K562 (cell line): ENCODE measurements at regions not wholly inside any gene's neighbourhood (a gene's known extent, or its start where the extent isn't known, plus 50 kb on each side); places are given as distances from the start of the nearest gene placed in this dataset.

Experiments used
- ATAC-seq: fragments of 200-7000 bp; cut with Tn5 transposase; 3 replicates; pipeline ENCODE4 v1.9.1; 2020; ENCODE audit warnings: moderate library complexity
- BruUV-seq: library from RNA; stranded (reverse); fragments of 400-500 nt; replicated peaks from 2 replicates; lab custom pipeline; 2021; lab: Mats Ljungman, UMichigan
- CTCF ChIA-PET: fragments of 300-600 bp; formaldehyde crosslinking; extraction: SDS; loops from one replicate; lab custom pipeline; 2021; ENCODE audit warnings: low intra/inter-chr PET ratio; lab: Yijun Ruan, JAX
- POLR2A ChIA-PET: fragments of 300-600, 350-650 bp; sonication (Branson Sonifier 250); formaldehyde crosslinking; extraction: SDS; loops from one replicate; lab custom pipeline; 2021; ENCODE audit warnings: antibody characterized with exemption, inconsistent platforms; lab: Yijun Ruan, JAX
- DNase-seq, 4 experiments: peaks; one replicate each; pipeline versions ENCODE4 v3.0.0 to v3.0.0-alpha.2; 2011 to 2018; ENCODE audit warnings: low spot score in 3 of 4, mixed read lengths in 3 of 4; ENCODE audit errors: extremely low read depth in 1 of 4
- FAIRE-seq: peaks from 2 replicates; lab custom pipeline; 2011; peaks lifted over from hg19 to GRCh38; lab: Jason Lieb, UNC
- H2AFZ ChIP-seq: 2 replicates; pipeline ENCODE4 v1.6.0; 2011; ENCODE audit warnings: low read depth, low read length, control low read depth, inconsistent platforms
- H3K27ac ChIP-seq: fragments of 200-600 bp; 3 replicates; pipeline ENCODE4 v1.8.0; 2011; ENCODE audit warnings: low read depth, mild to moderate bottlenecking, control low read depth, inconsistent platforms, low read length, moderate library complexity, mixed read lengths; ENCODE audit errors: extremely low read depth
- H3K27me3 ChIP-seq, 2 experiments: fragments of 300-600 bp in 1 of 2; 2 replicates in 1 of 2; 3 replicates in 1 of 2; pipeline versions ENCODE4 v1.6.0 to v1.8.0; 2011; ENCODE audit warnings: inconsistent platforms in 2 of 2, low read length in 2 of 2, mild to moderate bottlenecking in 1 of 2, mixed read lengths in 1 of 2, moderate library complexity in 1 of 2; ENCODE audit not compliant: control insufficient read depth in 2 of 2, insufficient read depth in 2 of 2
- H3K36me3 ChIP-seq: fragments of 300-600 bp; 3 replicates; pipeline ENCODE4 v1.8.0; 2011; ENCODE audit warnings: mild to moderate bottlenecking, low read length, inconsistent platforms; ENCODE audit not compliant: control insufficient read depth, insufficient read depth
- H3K4me1 ChIP-seq, 2 experiments: fragments of 200-600 bp in 1 of 2; replicated peaks in 1 of 2; 2 replicates in 1 of 2; 3 replicates in 1 of 2; pipeline versions ENCODE4 v1.5.1 to v1.8.0; 2011; ENCODE audit warnings: inconsistent platforms in 2 of 2, low read length in 2 of 2, mild to moderate bottlenecking in 1 of 2, mixed read lengths in 1 of 2, moderate library complexity in 1 of 2; ENCODE audit not compliant: control insufficient read depth in 2 of 2, insufficient read depth in 2 of 2
- H3K4me2 ChIP-seq: 2 replicates; pipeline ENCODE4 v1.6.1; 2011; ENCODE audit warnings: low read length, control low read depth, inconsistent platforms, mixed read lengths; ENCODE audit not compliant: insufficient read depth
- H3K4me3 ChIP-seq: fragments of 200-600 bp; sonication (generic), shearing (Covaris generic); 2 replicates; pipeline ENCODE4 v1.5.1; 2016; ENCODE audit warnings: control low read depth, inconsistent platforms
- H3K79me2 ChIP-seq: fragments of 200-600 bp; 3 replicates; pipeline ENCODE4 v1.8.0; 2011; ENCODE audit warnings: low read length, inconsistent platforms; ENCODE audit not compliant: control insufficient read depth, insufficient read depth
- H3K9ac ChIP-seq, 2 experiments: 2 replicates each; pipeline versions ENCODE4 v1.6.0 to v1.6.1; 2011; ENCODE audit warnings: low read depth in 2 of 2, low read length in 2 of 2, control low read depth in 1 of 2, inconsistent platforms in 1 of 2, mild to moderate bottlenecking in 1 of 2, mixed read lengths in 1 of 2; ENCODE audit not compliant: insufficient read depth in 1 of 2
- H3K9me1 ChIP-seq: one replicate; pipeline ENCODE4 v1.6.0; 2011; ENCODE audit warnings: inconsistent platforms, mild to moderate bottlenecking, low read length, moderate library complexity; ENCODE audit not compliant: control insufficient read depth, insufficient read depth
- H3K9me3 ChIP-seq: replicated peaks from 2 replicates; pipeline ENCODE4 v1.5.1; 2011; ENCODE audit warnings: low read depth, low read length, inconsistent platforms; ENCODE audit not compliant: control insufficient read depth, insufficient read depth
- H4K20me1 ChIP-seq: replicated peaks from 2 replicates; pipeline ENCODE4 v1.6.1; 2011; ENCODE audit warnings: low read length, inconsistent platforms, mixed read lengths; ENCODE audit not compliant: control insufficient read depth, insufficient read depth
- BCL6 ChIP-seq: fragments of 250-450 bp; sonication (Bioruptor Pico); IDR thresholded peaks from 2 replicates; pipeline ENCODE4 v1.4.0; 2020
- CEBPG ChIP-seq, 3 experiments: fragments of 200-800 bp in 1 of 3; sonication (Bioruptor generic) in 1 of 3; sonication (generic) in 1 of 3; formaldehyde crosslinking in 1 of 3; IDR thresholded peaks in 2 of 3; conservative IDR thresholded peaks in 1 of 3; 2 replicates each; pipeline versions ENCODE4 v1.6.1 to v1.8.0; 2016 to 2022; ENCODE audit warnings: missing compliant biosample characterization in 2 of 3, missing genetic modification characterization in 2 of 3, mild to moderate bottlenecking in 1 of 3, missing genetic modification reagents in 1 of 3
- CXXC5 ChIP-seq: fragments of 250-450 bp; sonication (Bioruptor Pico); IDR thresholded peaks from 2 replicates; pipeline ENCODE4 v1.8.0; 2022; ENCODE audit warnings: inconsistent platforms, mild to moderate bottlenecking, moderate library complexity
- MEF2D ChIP-seq: conservative IDR thresholded peaks from 2 replicates; pipeline ENCODE4 v1.6.1; 2016; ENCODE audit warnings: low read depth, missing genetic modification characterization, missing compliant biosample characterization
- RBM14 ChIP-seq: fragments of 200-400 bp; formaldehyde crosslinking; IDR thresholded peaks from 2 replicates; pipeline ENCODE4 v1.6.1; 2018; ENCODE audit warnings: low read depth, mild to moderate bottlenecking, low read length, moderate library complexity, borderline replicate concordance; ENCODE audit not compliant: insufficient read depth
- SRSF7 ChIP-seq: fragments of 200-400 bp; formaldehyde crosslinking; optimal IDR thresholded peaks from 2 replicates; pipeline ENCODE3; 2017; ENCODE audit warnings: mild to moderate bottlenecking, low read depth, low read length
- TAF15 ChIP-seq: fragments of 200-400 bp; formaldehyde crosslinking; IDR thresholded peaks from 2 replicates; pipeline ENCODE4 v1.6.1; 2017; ENCODE audit warnings: mild to moderate bottlenecking, low read depth, low read length, moderate library complexity
- ZBTB5 ChIP-seq: fragments of 450-650 bp; IDR thresholded peaks from 2 replicates; pipeline ENCODE4 v1.6.1; 2017; ENCODE audit warnings: antibody characterized with exemption
- ZFPM2 ChIP-seq: fragments of 250-450 bp; sonication (Bioruptor Pico); IDR thresholded peaks from 2 replicates; pipeline ENCODE4 v1.5.1; 2022; ENCODE audit warnings: mild to moderate bottlenecking
- ZNF512 ChIP-seq: IDR thresholded peaks from 2 replicates; pipeline ENCODE4 v1.6.1; 2016; ENCODE audit warnings: missing genetic modification characterization, missing compliant biosample characterization
- ZNF592 ChIP-seq: fragments of 450-650 bp; IDR thresholded peaks from 2 replicates; pipeline ENCODE4 v1.6.1; 2017; ENCODE audit warnings: antibody characterized with exemption, mild to moderate bottlenecking
- WGBS: fragments of 100-300 bp; shearing (Covaris generic); methylation state at CpG from one replicate; pipeline ENCODE4 v1.1.6; 2016; ENCODE audit warnings: low coverage, mixed read lengths; ENCODE audit not compliant: insufficient coverage; ENCODE audit errors: missing lambda C conversion rate; 5-methylcytosine and 5-hydroxymethylcytosine counted together
- in situ Hi-C: fragments of 300-500 bp; cut with MboI; formaldehyde crosslinking; loops from 4 replicates; pipeline ENCODE4 v1.15.0; 2018; ENCODE audit warnings: inconsistent platforms, mixed read lengths
- intact Hi-C: fragments of 100-400 bp; cut with micrococcal nuclease; formaldehyde crosslinking; loops from 2 replicates; pipeline ENCODE4 v1.14.2; 2022

- CTCF ChIA-PET = no interaction called here
- BruUV-seq = no TSS peak
Observed at GRCh38 chr11:24246715-24247114, 250.1 kb upstream of the LUZP2 start.

More at GRCh38 chr11:24246715-24247114, 250.1 kb upstream of the LUZP2 start:
- H3K4me1 ChIP-seq = no peaks in the 10 kb centered on the region
- H3K4me2 ChIP-seq = no peak overlapping the region
- TF ChIP-seq BCL6 (CRISPR knock-in tag) (no peak), SRSF7 (no peak), ZFPM2 (CRISPR knock-in tag) (no peak), CEBPG (CRISPR knock-in tag; IDR thresholded peaks at IDR 0.05) (no peak), CEBPG (tag; conservative IDR thresholded peaks at IDR 0.05 in 1 of 2, IDR thresholded peaks at IDR 0.05 in 1 of 2) (no peak), TAF15 (no peak), ZNF512 (tag) (no peak), ZBTB5 (no peak), ZNF592 (no peak), MEF2D (tag) (no peak), CXXC5 (CRISPR knock-in tag) (no peak), RBM14 (no peak)
- no peaks in the 10 kb centered on the region for H3K9me1 ChIP-seq
- ATAC-seq (no peak), FAIRE-seq (no peak), DNase-seq (no peak)
- no peaks in the 10 kb centered on the region for H3K36me3 ChIP-seq
- no peaks in the 10 kb centered on the region for H3K27me3 ChIP-seq
- H4K20me1 ChIP-seq = no peaks in the 10 kb centered on the region
- no peaks in the 10 kb centered on the region; the same call in 1 of the 2 replicates for H3K9me3 ChIP-seq
- H3K4me3 ChIP-seq = no peak overlapping the region
- no peak overlapping the region for H3K9ac ChIP-seq
- no peaks in the 10 kb centered on the region for H3K79me2 ChIP-seq
- in situ Hi-C loops (no loop called here), intact Hi-C loops (no loop called here)
- H3K27ac ChIP-seq = no peak overlapping the region
- POLR2A ChIA-PET = no interaction called here
- 0% methylated on average over 1 of the region's 1 CpG for WGBS
- H2AFZ ChIP-seq = no peak overlapping the region
